ENCODE measurements at regions not wholly inside any gene's neighbourhood (a gene's known extent, or its start where the extent isn't known, plus 50 kb on each side); places are given as distances from the start of the nearest gene placed in this dataset.

GRCh38 chr11:69391192-69392103 is 90.0 kb upstream of the LINC01488 start:
- FAIRE-seq (no peak), DNase-seq (ENCODE audit: low spot score in 2 of 2) (no peak)

- FAIRE-seq (no peak), DNase-seq (ENCODE audit: low spot score in 2 of 2) (no peak)
Measured at GRCh38 chr11:69392104-69392653, 89.3 kb upstream of the LINC01488 start.

- DNase-seq (ENCODE audit: low spot score in 2 of 2) (no peak), FAIRE-seq (no peak)
Measured at GRCh38 chr11:69393178-69393832, 88.2 kb upstream of the LINC01488 start.

DNA sequence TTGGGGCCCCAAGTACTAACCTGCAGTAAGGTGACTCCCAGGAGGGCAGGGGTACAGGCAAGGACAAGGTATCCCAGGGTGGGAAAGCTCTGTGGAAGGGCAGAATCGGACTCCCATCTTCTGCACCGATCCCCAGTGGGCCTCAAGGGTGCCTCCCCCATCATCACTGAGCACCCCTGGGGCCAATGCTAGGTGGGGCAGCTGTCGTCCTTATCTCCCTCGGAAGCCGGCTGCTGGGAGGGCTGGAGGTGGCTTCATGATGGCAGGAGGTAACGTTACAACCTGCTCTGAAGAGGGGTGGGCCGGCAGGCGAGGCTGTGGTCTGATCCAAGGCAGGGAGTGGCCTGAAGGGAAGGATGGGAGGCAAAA is 87.6 kb upstream of the LINC01488 start:
- DNase-seq (ENCODE audit: low spot score in 2 of 2) (no peak), FAIRE-seq (no peak)

DNA sequence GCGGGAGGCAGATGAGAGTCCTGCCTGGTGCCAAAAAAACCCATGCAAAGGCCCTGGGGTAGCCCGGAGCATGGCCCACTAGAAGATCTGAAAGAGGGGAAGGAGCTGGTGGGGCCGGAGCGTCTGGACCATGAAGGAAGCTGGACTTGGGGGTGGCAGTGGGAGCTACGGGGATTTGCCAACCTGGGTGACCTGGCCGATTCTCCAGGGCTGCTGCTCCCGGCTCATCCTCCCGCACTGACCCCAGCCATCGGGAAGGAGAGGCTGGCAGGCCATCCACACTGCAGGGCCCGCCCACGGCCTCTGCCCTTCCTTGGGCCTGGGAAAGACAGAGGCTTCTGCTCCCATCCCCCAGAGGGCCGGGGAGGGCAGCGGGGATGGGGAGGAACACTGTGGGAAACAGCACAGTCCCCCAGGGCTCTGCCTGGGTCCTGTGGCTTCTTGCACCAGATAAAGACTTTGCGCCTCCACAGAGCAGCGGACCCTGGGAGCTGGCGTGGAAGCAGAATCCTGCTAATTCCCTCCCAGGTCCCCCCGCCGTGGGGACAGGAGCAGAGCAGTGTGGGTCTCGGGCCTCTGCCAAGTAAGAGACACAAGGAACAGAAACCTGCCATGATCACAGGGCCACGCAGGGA is 87.1 kb upstream of the LINC01488 start:
- no peak for FAIRE-seq

GRCh38 chr11:69394869-69395246 is 86.6 kb upstream of the LINC01488 start:
- FAIRE-seq (no peak), DNase-seq (ENCODE audit: low spot score in 2 of 2) (no peak)

More for the DNA sequence above, 87.1 kb upstream of the LINC01488 start:
- no peak for DNase-seq (ENCODE audit: low spot score in 2 of 2)

DNA sequence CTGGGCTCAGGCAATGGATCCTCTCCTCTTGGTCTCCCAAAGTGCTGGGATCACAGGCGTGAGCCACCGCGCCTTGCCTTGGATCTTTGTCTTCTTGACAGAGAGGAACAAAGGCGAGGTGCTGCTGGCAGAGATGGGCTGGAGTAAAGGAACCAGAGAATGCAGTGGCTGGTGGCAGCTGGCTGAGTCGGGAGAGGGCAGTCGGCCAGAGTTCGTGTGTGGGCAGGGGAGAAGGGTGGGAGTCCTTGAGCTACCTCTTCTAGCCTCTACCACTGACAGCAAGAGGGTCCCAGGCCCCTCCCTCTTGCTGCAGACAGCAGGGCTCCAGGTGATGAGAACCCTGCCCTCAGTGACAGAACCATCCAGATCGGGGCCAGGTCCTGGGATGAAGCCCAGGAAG is 86.2 kb upstream of the LINC01488 start:
- no peak for DNase-seq (ENCODE audit: low spot score in 2 of 2)
- FAIRE-seq: no peak

GRCh38 chr11:69396051-69396947 is 85.2 kb upstream of the LINC01488 start:
- FAIRE-seq (no peak), DNase-seq (ENCODE audit: low spot score in 2 of 2) (no peak)

DNA sequence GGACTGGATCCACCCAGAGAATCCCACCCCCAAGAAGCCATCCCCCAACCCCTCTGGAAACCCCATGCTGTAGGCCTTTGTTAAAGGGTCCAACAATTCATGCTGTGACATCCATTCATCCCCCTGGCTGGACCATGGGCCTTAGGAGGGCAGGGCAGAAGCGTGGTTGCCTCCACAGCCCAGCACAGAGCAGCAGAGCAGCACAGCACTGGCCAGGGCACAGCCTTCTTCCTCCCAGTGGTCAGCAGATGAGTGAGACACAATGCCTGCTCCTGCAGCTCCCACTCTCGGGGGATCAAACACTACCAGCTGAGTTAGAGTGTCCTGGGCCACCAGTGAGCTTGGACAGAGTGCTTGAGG is 84.5 kb upstream of the LINC01488 start:
- no peak for DNase-seq (ENCODE audit: low spot score in 2 of 2)
- no peak for FAIRE-seq

DNA sequence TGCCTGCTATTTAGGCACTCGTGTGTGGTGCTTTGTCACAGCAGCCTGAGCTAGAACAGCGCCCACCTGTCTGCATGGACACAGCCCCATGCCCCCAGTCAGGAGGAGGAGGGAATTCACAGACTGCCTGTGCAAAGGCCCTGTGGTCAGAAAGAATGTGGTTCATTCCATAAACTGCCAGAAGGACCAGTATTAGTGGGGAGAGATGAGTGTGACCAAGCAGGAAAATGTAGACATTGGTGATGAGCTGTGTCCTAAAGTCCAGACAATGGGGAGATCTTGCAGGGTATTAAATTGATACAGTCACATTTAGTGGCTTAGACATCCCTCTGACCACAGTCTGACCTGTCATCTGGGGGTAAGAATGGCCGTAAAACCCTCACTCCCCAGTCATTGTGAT is 83.7 kb upstream of the LINC01488 start:
- FAIRE-seq: no peak

DNA sequence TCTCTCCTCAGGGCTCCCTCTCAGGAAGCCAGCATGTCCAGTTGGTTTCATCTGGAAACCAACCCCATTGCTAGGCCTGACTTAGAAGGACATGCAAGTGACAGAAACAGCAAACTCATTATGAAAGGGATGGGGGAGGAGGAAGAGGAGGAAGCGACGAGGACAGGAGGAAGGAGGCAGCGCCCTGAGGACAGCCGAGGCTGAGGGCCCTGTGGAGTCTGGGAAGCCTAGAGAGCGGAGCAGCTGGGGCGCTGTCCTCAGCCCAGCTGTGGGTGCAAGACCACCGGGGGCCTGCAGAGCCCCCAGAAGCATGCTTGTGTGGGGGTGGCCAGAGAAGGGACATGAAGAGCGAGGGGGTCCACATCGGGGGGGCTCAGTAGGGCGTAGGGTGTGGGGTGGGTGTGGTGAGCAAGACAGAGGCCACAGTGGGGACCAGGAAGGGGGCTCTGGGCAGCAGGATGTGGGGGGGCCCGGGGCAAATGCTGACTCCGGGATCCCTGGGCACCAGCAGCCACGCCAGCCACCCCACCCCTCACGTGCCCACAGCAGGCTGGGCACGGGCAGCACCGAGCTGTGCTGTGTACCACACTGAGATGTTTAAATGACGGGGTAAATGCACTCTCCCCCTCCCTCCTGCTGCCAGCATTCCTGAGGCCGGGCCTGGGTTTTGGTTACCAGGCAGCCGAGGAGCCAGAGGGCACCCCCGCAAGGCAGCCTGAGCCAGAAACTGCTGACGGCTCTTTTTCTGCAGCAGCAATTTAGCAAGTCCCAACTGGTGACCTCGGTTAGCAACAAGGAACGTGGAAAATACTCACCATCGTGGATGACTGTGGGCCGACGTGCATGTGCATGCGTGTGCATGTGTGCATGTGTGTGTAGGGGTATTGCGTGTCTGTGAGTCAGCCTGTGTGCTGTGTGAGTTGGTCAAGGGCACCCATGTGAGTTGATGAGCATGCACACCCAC is 82.7 kb upstream of the LINC01488 start:
- DNase-seq (ENCODE audit: low spot score in 2 of 2) (no peak), FAIRE-seq (no peak)

More for the DNA sequence above, 83.7 kb upstream of the LINC01488 start:
- no peak for DNase-seq (ENCODE audit: low spot score in 2 of 2)

GRCh38 chr11:69400140-69400539 is 81.3 kb upstream of the LINC01488 start:
- FAIRE-seq: no peak
- no peak for DNase-seq (ENCODE audit: low spot score in 2 of 2)

DNA sequence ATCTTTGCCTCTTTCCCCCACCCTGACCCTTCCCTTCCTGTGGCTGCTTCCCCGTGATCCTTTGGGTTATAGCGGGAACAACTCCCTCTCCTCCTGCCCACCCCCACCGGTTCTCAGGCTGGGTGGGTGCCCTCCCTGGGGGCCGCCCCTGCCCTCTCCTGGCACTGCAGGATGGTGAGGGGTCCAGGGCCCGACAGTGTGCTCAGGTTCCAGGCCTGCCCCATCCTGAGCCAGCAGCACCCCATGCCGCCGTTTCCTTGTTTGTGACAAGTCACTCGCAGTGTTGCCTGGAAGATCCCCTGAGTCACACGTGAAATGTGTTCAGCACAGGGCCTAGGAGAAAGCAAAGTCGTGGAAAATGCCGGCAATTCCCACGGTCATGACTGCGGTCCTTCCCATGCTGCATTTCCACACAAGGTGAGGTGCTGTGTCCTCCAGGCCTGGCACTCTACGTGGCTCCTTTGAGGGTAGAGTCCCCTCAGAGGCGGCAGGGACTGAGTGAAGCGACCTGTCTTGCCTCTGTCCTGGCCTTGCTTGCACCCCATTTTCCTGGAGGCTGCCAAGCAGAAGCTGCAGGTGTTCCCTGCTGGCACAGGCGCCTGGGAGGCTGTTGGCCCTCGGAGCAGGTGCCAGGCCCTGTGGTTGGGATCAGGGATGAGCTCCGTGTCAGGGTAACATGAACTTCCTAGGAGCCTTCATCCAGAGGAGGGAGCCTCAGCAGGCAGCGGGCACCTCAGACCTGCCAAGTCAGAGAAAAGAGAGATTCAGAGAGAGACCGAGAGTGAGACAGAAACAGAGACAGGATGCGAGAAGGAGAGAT is 80.5 kb upstream of the LINC01488 start:
- DNase-seq (ENCODE audit: low spot score in 2 of 2) (no peak), FAIRE-seq (no peak)

- DNase-seq (ENCODE audit: low spot score in 2 of 2) (no peak), FAIRE-seq (no peak)
Measured at GRCh38 chr11:69401715-69402114, 79.7 kb upstream of the LINC01488 start.

DNA sequence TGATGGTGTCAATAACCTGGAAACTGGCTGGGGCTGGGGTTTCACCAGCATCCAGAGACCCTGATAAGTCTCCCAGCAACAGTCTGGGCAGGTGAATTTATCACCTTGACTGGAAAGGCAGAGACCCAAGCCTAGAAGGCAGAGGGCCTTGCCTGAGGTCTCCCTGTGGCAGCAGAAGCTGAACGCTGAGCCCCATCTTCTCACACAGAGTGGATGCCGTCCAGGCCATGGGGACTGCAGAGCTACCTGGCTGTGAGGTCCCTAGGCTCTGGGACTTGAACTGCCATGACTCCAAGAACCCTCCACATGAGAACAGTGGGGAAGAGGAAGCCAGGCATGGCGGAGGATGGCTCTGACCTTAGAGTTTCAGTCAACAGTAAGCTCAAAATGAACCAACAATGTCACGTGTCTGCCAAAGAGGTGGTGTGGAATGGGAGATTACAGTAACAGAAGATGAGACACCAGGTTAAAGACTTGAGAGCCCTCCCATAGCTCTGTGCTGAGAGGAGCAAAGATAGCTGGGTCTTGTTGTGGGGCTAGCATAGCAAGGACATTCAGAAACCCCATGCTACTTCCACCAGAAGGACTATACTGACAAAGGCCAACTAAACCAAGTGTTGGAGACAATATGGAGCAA is 79.1 kb upstream of the LINC01488 start:
- DNase-seq (ENCODE audit: low spot score in 2 of 2) (no peak), FAIRE-seq (no peak)

GRCh38 chr11:69403556-69404215 is 77.8 kb upstream of the LINC01488 start:
- FAIRE-seq (no peak), DNase-seq (ENCODE audit: low spot score in 2 of 2) (no peak)

GRCh38 chr11:69406060-69406459 is 75.4 kb upstream of the LINC01488 start:
- FAIRE-seq: no peak

More at GRCh38 chr11:69406060-69406459, 75.4 kb upstream of the LINC01488 start:
- DNase-seq (ENCODE audit: low spot score in 2 of 2): no peak

Measured in frontal cortex (tissue), 3 donors.